Mammary epithelial cell (primary cell): ENCODE measurements at regions not wholly inside any gene's neighbourhood (a gene's known extent, or its start where the extent isn't known, plus 50 kb on each side); places are given as distances from the start of the nearest gene placed in this dataset.

Source experiments
- CTCF ChIP-seq, 2 donors: IDR thresholded peaks in 1 of 2; conservative IDR thresholded peaks in 1 of 2; 2 replicates each; pipeline ENCODE4 v1.5.1; 2011 to 2012; ENCODE audit warnings: inconsistent platforms in 2 of 2, low read length in 2 of 2, mild to moderate bottlenecking in 2 of 2, control low read depth in 1 of 2, low read depth in 1 of 2; ENCODE audit not compliant: insufficient read depth in 1 of 2; ENCODE audit errors: extremely low read depth in 1 of 2
- EZH2 ChIP-seq: IDR thresholded peaks from 2 replicates; pipeline ENCODE4 v1.6.1; 2012; ENCODE audit warnings: low read length, inconsistent platforms, borderline replicate concordance

DNA sequence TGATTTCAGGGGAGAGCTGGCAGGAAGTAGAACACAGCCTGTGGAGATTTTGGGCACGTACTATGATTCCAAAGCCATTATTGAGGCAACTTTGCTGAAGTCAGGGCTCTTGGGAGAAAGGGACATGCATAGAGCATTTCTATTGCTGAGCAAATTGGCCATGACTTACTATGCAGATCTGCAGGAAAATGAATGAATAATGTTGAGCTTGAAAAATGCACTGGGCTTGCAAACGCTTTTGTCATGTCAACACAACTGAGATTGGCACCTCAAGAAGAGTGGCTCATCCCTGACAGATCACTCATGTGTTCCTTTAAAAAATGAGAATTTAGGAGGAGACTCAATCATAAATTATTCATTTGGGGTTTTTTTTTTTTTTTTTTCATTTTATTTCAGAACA, 230.5 kb downstream of the MBD2 start:
- TF ChIP-seq CTCF (conservative IDR thresholded peaks at IDR 0.05 in 1 of 2, IDR thresholded peaks at IDR 0.05 in 1 of 2; ENCODE audit: extremely low read depth in 1 of 2, insufficient read depth in 1 of 2, low read depth in 1 of 2, low read length in 2 of 2), result no peak
- no peak for TF ChIP-seq EZH2
